GM21576 (cell line): ENCODE measurements at regions not wholly inside any gene's neighbourhood (a gene's known extent, or its start where the extent isn't known, plus 50 kb on each side); places are given as distances from the start of the nearest gene placed in this dataset.
"Not testable (repeated sequence)": the region's sequence is repeated elsewhere in the genome, so short reads cannot be mapped to it uniquely, and the experiment has no call there.

Experiments
- ATAC-seq: cut with Tn5 transposase; IDR thresholded peaks from one replicate; pipeline ENCODE4 v1.9.1; 2021; ENCODE audit warnings: mild to moderate bottlenecking, moderate library complexity; ENCODE audit not compliant: unreplicated experiment

DNA sequence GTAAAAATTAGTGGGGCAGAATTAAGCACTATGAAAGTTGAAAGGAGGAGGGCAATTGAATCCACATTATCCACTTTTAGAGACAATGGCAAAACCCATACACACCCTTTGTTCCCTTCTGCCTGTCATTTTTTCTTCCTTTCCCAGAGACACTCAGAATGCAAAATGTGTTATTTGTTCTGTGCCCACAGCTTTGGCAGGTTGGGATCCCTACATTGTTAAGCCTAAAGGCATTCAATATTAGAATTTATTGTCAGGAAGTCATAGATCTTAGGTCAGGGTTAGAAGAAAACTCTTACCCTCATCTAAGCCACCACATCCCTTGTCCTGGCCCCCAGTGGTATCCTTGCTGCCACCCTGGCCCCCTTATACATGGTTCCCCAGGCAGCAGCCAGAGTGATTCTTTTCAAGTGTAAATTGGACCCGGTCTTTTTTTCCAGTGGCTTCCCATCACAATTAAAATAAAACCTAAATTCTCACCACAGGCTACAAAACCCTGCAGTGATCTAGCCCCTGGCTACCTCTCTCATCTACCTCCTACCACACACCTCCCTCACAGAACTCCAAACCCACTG, 470.1 kb upstream of the ATP11B start:
- no peak for ATAC-seq

DNA sequence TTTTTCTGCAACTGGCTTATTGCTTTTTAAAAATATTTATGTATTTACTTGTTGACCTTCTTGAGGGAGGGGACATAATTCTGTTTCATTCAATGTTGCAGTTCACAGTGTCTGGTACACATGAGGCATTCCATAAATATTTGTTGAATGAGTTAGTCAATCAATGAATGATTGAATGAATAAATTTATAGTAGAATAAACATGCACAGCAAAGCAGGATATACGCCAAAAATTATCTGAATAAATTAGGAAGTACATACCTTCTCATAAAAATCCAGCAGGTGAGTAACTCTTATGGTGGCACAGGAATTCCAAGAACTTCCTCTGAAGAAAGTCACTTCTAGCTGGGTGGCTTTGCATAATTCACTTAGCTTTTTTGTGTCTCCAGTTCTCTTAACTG, 469.4 kb upstream of the ATP11B start:
- no peak for ATAC-seq

DNA sequence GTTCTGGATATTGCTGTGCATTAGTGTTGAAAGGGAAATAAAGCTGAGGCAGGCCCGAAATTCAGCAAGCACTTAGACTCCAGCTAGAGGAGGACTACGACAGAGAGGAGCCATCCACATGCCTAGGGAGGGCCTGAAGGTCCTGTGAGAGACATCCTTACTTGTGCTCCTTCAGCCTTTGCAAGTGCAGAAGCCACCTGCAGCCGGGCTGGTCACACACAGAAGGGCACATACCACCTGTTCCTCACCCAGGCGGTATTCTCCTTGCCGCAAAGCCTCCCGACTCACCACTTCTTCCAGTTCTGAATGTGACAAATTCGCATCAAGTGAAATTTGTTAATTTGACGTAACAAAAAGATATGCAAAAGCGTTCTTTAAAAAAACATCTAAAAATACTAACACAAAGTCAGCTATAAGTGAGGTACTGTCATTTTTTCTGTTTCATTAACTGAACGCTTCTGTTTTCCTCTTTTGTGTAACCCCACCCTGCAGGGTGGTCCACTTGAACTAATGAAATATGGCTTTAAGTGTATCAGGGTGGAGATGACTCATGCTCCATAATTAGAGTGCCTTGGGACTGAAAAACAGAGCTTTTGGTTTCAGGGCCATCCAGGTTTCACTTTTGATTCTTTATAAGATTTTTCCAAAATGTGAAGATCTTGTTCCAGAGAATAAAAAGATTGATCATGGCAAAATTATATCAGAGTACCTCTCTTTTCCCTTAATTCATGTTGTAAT, 467.9 kb upstream of the ATP11B start:
- ATAC-seq = peak; percentile 59

DNA sequence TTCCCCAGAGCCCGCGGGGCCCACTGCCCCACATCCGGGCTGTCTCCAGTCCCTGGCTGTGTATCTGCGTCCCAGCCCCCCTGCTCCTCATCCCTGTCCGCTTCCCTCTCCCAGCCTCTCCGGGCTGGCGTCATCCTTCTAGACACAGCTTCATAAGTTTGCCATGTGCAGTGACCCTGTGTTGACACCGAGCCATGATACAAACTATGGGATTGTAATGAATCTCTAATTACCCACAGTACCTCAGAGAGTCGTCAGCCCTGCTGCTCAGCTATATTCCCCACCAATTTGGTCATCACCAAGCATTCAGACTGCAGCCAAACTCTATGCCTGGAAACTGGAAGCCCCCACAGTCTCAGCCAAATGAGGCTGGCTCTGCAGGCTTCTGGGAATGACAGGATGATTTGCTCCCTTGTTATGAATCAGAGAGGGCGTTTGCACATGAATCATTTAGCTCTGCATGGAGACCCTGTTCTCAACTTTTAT, 466.1 kb upstream of the ATP11B start:
- no peak for ATAC-seq

DNA sequence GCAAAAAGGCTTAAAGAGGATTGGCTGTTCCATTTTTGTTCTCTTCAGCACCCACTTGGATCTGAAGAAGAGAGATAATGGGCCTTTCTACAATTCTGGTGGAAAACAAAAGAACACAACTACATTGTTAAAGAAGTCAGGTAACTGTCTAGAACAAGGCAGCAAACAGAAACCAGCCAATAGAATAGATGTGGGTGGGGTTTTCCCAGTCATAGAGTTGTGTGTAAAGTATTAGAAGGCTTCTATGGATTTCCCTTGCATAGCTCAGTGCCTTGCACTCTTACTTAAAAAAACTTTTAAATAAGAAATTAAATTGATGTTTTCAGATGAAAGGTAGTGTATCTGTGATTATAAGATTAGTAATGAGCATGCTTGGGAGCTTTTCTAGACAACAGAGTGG, 462.7 kb upstream of the ATP11B start:
- ATAC-seq = no peak

DNA sequence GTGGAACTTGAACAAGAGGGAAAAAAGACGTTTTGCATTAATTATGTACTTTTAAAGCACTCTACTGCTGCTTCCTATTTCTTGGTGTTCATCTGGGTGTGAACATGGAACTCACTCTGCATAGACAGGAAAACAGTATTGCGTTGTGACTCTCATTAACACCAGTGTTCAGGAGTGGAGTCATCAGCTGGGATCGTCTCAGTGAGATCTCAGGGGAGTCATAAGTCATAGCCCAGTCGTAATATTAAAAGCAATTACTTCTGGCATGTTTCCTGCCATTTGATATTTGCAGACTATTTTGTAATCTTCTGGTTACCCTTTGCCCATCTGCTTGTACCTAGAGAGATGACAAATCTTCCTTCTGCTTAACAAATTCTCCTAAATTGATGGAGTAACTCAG, 462.0 kb upstream of the ATP11B start:
- no peak for ATAC-seq

DNA sequence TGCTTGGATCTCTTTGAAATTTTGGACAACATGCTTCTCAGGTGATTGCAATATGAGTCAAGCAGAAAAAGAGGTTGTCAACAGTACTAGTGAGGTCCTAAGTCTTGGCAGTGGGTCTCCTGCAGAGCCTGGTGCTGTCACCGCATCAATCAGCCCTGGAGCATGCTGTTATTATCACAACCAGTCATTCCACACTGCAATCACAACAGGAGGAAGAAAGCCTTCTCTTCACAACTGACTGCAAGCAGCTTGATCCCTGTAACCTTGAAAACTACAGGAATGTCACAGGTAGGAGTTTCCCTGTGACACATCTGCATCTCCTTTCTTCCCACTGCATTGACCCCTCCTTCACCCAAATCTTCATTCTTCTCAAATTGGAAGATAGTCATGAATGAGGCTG, 451.1 kb upstream of the ATP11B start:
- no peak for ATAC-seq

DNA sequence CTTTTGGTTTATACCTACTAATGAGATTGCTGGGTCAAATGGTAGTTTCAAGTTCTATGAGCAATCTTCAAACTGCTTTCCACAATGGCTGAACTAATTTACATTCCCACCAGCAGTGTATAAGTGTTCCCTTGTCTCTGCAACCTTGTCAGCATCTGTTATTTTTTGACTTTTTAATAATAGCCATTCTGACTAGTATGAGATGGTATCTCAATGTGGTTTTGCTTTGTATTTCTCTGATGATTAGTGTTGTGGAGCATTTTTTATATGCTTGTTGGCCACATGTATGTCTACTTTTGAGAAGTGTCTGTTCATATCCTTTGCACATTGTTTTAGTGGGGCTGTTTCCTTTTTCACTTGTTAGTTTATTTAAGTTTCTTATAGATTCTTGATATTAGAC, 449.3 kb upstream of the ATP11B start:
- not testable (repeated sequence) for ATAC-seq

DNA sequence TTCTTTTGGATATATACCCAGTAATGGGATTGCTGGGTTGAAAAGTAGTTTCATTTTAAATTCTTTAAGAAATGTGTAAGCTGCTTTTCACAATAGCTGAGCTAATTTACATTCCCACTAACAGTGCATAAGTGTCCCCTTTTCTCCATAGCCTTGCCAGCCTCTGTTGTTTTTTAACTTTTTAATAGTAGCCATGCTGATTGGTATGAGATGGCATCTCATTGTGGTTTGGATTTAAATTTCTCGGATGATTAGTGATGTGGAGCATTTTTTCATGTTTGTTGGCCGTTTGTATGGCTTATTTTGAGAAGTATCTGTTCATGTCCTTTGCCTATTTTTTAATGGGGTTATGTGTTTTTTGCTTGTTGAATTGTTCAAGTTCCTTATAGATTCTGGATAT, 444.3 kb upstream of the ATP11B start:
- no peak for ATAC-seq

DNA sequence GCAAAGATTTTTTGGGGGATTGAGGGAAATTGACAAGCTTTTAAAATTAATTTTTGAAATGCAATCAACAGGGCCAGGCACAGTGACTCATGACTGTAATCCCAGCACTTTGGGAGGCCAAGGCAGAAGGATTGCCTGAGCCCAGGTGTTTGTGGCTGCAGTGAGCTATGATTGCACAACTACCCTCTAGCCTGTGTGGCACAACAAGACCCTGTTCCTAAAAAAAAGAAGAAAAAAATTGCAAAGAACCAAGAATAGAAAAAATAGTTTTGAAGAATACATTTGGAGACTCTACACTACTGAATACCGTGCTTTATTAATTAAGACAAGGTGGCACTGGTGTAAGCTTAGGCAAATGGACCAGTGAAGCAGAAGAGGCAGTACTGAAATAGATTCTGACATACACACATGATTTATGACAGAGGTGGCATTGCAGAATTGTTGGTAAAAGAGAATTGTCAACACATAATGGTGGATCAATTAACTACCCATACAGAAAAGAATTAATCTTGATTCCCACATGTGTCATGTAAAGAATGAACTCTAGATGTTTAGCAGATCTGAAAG, 443.3 kb upstream of the ATP11B start:
- ATAC-seq = no peak

DNA sequence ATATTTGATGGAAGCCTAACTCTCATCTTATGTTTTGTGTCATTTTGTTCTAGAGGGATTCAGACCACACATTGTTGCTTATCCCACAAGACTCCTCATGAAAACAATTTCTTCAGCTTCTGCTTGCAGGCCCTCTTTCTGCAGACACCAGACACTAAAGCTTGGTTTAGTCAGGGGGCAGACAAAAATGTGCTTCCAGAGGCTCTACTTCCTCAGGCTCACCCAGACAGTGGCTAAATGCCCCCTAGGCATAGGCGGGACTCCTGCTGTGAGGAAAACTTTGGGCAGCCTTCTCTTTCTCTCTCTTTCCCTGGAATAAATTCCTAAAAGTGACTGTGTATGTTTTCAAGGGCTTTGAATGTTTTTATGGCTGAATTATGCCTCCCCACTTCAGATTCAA, 435.4 kb upstream of the ATP11B start:
- ATAC-seq = no peak

DNA sequence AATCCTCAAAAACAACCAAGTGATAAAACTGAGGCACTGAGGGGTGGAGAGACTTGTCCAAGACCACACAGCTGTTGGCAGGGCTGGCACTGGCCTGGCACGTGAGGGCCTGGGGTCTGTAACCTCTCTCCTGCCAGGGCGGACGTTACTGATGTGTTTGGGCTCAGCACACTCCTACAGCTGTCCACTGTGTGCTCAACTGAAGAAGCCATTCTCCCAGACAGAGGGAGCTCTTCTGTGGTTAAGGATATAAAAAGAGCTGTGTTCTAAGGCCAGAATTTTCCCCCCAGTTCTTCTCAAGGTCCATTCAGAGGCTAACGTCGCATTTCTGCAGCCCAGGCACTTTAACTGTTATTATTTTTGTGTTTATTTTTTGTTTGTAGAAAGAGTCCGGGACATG, 429.0 kb upstream of the ATP11B start:
- no peak for ATAC-seq

DNA sequence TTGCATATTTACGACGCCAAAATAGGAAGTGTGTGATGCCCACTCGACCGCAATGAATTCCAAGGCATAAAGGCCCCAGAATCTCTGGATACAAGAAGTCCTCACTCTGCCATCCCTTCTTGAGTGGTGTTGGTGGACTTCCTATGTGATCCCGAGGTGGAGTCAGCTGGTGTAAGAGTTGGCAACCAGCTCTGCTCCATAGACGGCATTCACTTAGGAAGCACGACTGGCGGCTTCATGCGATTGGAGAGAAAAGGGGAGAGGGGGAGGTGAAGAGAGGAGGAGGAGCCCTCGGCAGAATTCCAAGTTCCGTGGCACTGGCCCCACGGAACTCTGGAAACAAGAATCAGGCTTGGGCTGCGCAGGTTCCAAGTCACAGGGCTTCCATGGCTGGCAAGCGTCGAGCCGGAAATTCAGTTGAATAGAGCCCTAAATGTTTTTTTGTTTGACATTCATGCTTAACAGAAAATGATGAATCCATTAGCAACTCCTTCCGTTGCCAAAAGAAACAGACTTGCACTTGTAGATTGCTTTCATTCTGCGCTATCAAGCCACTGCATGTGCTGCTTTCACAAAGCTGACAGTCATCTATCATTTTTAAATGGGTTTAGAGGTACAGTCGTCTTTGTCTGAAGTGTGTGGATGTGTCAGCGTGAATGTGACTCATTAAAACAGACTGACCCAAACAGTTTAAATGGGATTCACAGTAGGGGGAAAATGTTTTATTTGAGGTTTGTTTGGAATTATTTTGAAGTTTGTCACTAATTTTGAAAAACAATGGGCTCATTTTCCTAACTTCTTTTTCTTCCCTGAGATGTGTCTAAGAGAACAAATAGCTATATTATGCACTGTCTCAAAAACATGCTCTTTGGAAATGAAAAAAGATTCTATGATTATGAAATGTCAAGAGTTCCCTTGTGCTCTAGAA, 428.3 kb upstream of the ATP11B start:
- no peak for ATAC-seq

DNA sequence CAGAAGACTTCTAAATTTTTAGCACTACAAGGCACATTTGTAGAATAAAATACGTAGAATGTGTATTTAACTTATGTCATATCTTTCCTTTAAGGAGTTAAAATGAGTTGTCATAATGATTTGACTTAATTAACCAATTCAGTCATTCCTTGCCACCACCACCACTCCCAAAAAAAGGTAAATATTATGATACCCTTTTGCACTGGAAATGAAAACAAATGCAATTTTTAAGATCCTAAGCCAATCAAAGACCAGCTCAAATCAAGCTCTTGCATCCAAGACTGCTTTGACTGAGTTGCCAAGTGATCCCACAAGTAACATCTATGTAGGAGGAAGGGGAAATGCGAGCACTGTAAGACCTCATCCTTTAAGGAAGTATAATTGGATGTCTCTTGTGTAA, 426.6 kb upstream of the ATP11B start:
- ATAC-seq = no peak

DNA sequence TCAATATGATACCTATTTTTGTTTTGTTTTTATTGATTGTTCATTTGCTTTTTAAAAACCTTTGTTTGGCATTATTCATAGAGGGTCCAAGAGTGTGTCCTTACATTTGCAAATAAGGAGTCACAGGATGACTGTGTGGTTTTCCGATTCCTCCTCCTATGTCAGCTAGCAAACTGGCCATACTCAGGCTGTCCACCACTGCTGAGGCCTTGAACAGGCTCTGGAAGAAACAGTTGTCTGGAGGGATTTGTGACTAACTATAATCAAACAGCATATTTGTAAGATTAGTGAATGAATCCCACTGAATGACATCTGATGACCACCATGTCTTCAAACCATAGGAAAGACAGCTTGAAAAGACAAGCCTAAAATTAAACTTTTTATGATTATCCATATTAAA, 423.4 kb upstream of the ATP11B start:
- ATAC-seq = no peak

DNA sequence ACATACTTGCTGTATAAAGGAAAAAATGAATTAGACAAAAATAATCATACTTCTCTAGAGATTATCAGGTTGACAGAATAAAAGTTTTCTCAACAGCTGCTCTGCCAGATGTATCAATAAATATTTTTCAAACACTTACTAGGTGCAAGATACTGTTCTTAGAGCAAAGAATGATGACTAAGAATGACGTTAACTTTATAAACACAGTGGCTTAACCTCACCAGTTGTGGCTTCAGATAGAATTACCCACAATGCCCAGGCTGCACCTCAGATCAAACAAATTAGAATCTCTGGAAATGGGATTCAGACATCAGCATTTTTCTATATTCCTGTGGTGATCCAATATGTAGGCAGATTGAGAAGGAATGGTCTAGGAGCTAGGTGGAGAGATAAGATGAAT, 422.4 kb upstream of the ATP11B start:
- ATAC-seq = no peak

DNA sequence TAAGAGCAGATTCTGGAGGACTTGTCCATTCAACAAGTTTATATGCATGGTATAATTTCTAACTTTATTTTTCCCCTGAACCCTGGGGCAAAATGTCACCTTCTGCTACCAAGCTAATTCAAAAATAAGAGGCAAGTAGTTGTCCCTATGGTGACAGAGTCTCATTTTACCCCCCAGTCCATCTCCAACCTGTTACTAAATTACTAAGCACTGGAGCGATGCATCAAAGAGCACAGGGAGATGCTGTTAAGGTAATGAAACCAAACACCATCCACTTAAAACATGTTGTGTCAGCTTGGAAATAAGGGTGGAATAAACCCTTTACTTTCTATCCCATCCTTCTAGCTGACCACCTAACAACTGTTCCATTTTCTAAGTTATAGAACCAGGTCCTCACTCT, 417.4 kb upstream of the ATP11B start:
- no peak for ATAC-seq

DNA sequence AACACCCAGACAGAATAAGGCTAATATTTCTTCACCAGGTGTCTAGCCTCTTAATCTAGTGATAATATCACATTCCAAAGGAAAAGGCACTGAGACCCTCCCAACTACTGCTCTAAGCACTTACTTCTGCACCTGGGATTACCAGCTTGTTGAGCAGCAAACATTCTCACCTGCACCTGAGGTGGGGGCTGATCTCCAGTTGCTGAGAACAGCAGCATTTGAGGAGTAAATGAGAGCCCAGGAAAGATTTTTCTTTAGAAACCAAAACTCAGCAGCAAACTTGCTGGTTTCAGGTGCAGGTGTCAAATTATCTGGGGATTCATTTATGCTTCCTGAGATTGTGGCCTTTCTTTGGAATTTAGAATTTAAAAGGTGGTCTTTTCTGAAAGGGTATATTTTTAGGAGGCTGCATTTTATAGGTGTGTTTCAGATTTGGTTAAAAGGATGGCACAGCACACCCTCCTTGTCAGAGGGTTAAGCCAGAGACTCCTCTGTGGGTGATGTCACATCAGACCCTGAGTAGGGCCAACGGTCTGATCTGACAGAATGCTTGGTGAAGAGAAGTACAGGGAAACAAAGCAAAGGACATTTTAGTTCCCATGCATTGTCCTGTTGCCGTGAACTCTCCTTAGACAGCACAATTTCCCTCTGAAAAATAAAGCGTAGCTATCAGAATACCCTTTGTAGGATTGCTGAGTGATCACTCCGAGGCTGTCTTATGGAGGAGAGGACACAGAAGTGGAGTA, 411.0 kb upstream of the ATP11B start:
- ATAC-seq = no peak

DNA sequence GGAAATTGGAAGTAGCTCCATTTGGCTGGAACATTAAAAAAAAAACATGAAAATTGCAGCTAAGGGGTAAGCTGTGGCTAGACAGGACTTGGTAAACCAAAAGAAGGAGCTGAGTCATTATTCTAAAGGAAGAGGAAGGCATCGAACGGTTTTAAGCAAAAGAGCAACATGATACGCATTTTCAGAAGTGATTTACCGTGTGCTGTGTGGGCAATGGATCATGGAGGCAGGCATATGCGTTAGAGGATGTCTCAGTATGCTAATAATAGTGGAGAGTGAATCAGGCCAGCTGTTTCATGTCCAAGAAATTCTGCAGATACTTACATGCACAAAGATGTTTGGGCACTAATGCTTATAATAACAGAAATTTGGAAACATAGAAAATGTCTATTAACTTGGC, 409.1 kb upstream of the ATP11B start:
- ATAC-seq = no peak

DNA sequence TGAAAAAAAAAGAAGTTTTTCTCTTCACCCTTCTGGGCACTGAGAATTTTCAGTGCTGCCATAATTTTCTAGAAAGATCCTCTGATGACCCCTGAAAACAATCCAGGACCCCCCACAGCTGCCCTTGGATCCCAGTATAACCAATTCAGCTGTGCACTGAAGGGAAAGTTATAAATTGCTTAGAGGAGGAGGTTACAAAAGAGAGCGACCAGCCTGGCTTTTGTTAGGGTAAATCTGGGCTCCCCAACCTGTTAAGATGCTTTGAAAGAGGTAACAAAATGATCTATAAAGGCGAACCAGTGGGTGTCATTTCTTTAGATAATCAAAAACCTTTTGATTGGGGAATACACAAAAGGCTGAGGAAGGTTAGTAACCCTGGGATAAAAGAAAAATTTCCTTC, 407.9 kb upstream of the ATP11B start:
- no peak for ATAC-seq

DNA sequence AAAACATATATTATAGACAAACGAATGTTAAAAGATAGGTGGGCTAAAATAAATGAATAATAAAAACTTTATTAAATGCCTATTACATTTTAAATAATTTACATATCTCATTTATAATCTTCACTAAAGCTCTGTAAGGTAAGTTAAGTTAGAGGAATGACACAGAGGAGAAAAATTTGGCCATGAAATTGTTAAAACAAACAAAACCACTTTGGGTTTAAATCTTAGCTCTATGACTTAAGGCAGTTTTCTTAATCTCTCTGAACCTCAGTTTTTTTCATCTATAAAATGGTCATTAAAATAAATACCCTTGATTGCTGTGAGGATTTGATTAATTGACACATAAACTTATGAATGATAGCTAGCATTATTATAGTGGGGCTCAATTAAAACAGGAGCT, 404.8 kb upstream of the ATP11B start:
- no peak for ATAC-seq
